HepG2 (cell line): ENCODE measurements at regions not wholly inside any gene's neighbourhood (a gene's known extent, or its start where the extent isn't known, plus 50 kb on each side); places are given as distances from the start of the nearest gene placed in this dataset.

ENCODE experiments used
- AFF4 ChIP-seq: sonication (generic); formaldehyde crosslinking; IDR thresholded peaks from 2 replicates; pipeline ENCODE4 v1.4.0; 2020; ENCODE audit warnings: missing genetic modification reagents
- BRCA1 ChIP-seq: sonication (generic); formaldehyde crosslinking; IDR thresholded peaks from 2 replicates; pipeline ENCODE4 v1.4.0; 2020; ENCODE audit warnings: missing genetic modification reagents
- IKZF4 ChIP-seq: sonication (generic); formaldehyde crosslinking; IDR thresholded peaks from 2 replicates; pipeline ENCODE4 v1.5.1; 2020; ENCODE audit warnings: borderline replicate concordance, mild to moderate bottlenecking, low read depth, missing genetic modification reagents; ENCODE audit errors: not compliant biosample characterization
- MYNN ChIP-seq: sonication (generic); formaldehyde crosslinking; IDR thresholded peaks from 2 replicates; pipeline ENCODE4 v1.4.0; 2020; ENCODE audit warnings: mild to moderate bottlenecking, low read depth, missing genetic modification reagents
- TARDBP ChIP-seq: sonication (generic); formaldehyde crosslinking; IDR thresholded peaks from 2 replicates; pipeline ENCODE4 v1.8.0; 2022; ENCODE audit warnings: mild to moderate bottlenecking, missing genetic modification reagents
- YY1 ChIP-seq: IDR thresholded peaks from 2 replicates; pipeline ENCODE4 v1.6.1; 2011; ENCODE audit warnings: low read length, low read depth, moderate library complexity, mild to moderate bottlenecking; ENCODE audit not compliant: insufficient read depth, insufficient replicate concordance
- ZNF24 ChIP-seq: fragments of 450-650 bp; IDR thresholded peaks from 2 replicates; pipeline ENCODE4 v1.6.1; 2017; ENCODE audit warnings: antibody characterized with exemption, mild to moderate bottlenecking

- TF ChIP-seq MYNN (CRISPR knock-in tag), result no peak
- TF ChIP-seq AFF4 (CRISPR knock-in tag), result no peak
- TF ChIP-seq BRCA1 (CRISPR knock-in tag), result no peak
- no peak for TF ChIP-seq TARDBP (CRISPR knock-in tag)
- TF ChIP-seq ZNF24, result no peak
- no peak for TF ChIP-seq YY1
- no peak for TF ChIP-seq IKZF4 (CRISPR knock-in tag)
Measured at GRCh38 chr10:55144001-55144400, 343.0 kb upstream of the PCDH15 start.
